HepG2 (cell line): ENCODE measurements at regions not wholly inside any gene's neighbourhood (a gene's known extent, or its start where the extent isn't known, plus 50 kb on each side); places are given as distances from the start of the nearest gene placed in this dataset.

Source experiments
- ATAC-seq: fragments of 200-7000 bp; cut with Tn5 transposase; 3 replicates; pipeline ENCODE4 v1.9.1; 2020; ENCODE audit warnings: mild to moderate bottlenecking, moderate library complexity
- BruUV-seq: library from RNA; stranded (reverse); fragments of 400-500 nt; replicated peaks from 2 replicates; lab custom pipeline; 2021; lab: Mats Ljungman, UMichigan
- CTCF ChIA-PET: fragments of 300-600 bp; formaldehyde crosslinking; extraction: SDS; loops from one replicate; lab custom pipeline; 2021; ENCODE audit warnings: low total read pairs, inconsistent platforms, low intra/inter-chr PET ratio; lab: Yijun Ruan, JAX
- POLR2A ChIA-PET: fragments of 350-600 bp; sonication (Branson Sonifier 250); formaldehyde crosslinking; loops from one replicate; lab custom pipeline; 2020; ENCODE audit warnings: antibody characterized with exemption, inconsistent platforms; lab: Yijun Ruan, JAX
- DNase-seq: peaks from one replicate; pipeline ENCODE4 v3.0.0-alpha.2; 2015; ENCODE audit warnings: low spot score
- FAIRE-seq: peaks from 3 replicates; lab custom pipeline; 2011; peaks lifted over from hg19 to GRCh38; lab: Jason Lieb, UNC
- H2AFZ ChIP-seq: one replicate; pipeline ENCODE4 v1.6.1; 2011; ENCODE audit warnings: low read length, inconsistent platforms
- H3K27ac ChIP-seq: fragments of 300-600 bp; 3 replicates; pipeline ENCODE4 v1.8.0; 2011; ENCODE audit warnings: mixed run types, mild to moderate bottlenecking, mixed read lengths, low read length, inconsistent platforms; ENCODE audit not compliant: insufficient read depth; ENCODE audit errors: extremely low read length
- H3K27me3 ChIP-seq, 2 experiments: fragments of 200-600 bp in 1 of 2; 2 replicates in 1 of 2; 3 replicates in 1 of 2; pipeline versions ENCODE4 v1.6.0 to v1.8.0; 2011; ENCODE audit warnings: low read length in 2 of 2, mild to moderate bottlenecking in 2 of 2, moderate library complexity in 2 of 2, inconsistent platforms in 1 of 2; ENCODE audit not compliant: insufficient read depth in 2 of 2, control insufficient read depth in 1 of 2
- H3K36me3 ChIP-seq, 2 experiments: fragments of 200-600 bp in 1 of 2; replicated peaks in 1 of 2; 2 replicates in 1 of 2; 3 replicates in 1 of 2; pipeline versions ENCODE4 v1.5.1 to v1.8.0; 2011; ENCODE audit warnings: low read length in 2 of 2, inconsistent platforms in 1 of 2; ENCODE audit not compliant: insufficient read depth in 2 of 2, control insufficient read depth in 1 of 2
- H3K4me1 ChIP-seq: 2 replicates; pipeline ENCODE4 v1.5.1; 2012; ENCODE audit warnings: low read length, inconsistent platforms; ENCODE audit not compliant: insufficient read depth
- H3K4me2 ChIP-seq: 2 replicates; pipeline ENCODE4 v1.6.0; 2011; ENCODE audit warnings: low read depth, low read length, inconsistent platforms
- H3K4me3 ChIP-seq, 3 experiments: fragments of 200-600 bp in 1 of 3; sonication (generic), shearing (Covaris generic) in 1 of 3; replicated peaks in 1 of 3; 2 replicates each; pipeline ENCODE4 v1.5.1; 2011 to 2016; ENCODE audit warnings: low read length in 3 of 3, inconsistent platforms in 2 of 3, low read depth in 2 of 3, mild to moderate bottlenecking in 2 of 3, control low read depth in 1 of 3, mixed read lengths in 1 of 3; ENCODE audit not compliant: insufficient read depth in 1 of 3
- H3K79me2 ChIP-seq: one replicate; pipeline ENCODE4 v1.6.1; 2011; ENCODE audit warnings: low read length, inconsistent platforms; ENCODE audit not compliant: insufficient read depth
- H3K9ac ChIP-seq: 2 replicates; pipeline ENCODE4 v1.6.0; 2011; ENCODE audit warnings: mild to moderate bottlenecking, low read depth, low read length, inconsistent platforms; ENCODE audit not compliant: insufficient read depth
- H3K9me3 ChIP-seq: 2 replicates; pipeline ENCODE4 v1.5.1; 2012; ENCODE audit warnings: mild to moderate bottlenecking, low read length
- H4K20me1 ChIP-seq: 2 replicates; pipeline ENCODE4 v1.6.0; 2011; ENCODE audit warnings: inconsistent platforms, mild to moderate bottlenecking, low read length, moderate library complexity; ENCODE audit not compliant: insufficient read depth
- PCBP2 ChIP-seq: fragments of 200-400 bp; formaldehyde crosslinking; optimal IDR thresholded peaks from 2 replicates; pipeline ENCODE3; 2018; ENCODE audit warnings: low read length, low read depth; ENCODE audit not compliant: poor library complexity, severe bottlenecking
- SMARCC2 ChIP-seq: fragments of 450-650 bp; IDR thresholded peaks from 2 replicates; pipeline ENCODE4 v1.6.1; 2017; ENCODE audit warnings: antibody characterized with exemption, mild to moderate bottlenecking
- SMYD3 ChIP-seq: sonication (generic); formaldehyde crosslinking; IDR thresholded peaks from 2 replicates; pipeline ENCODE4 v1.8.1; 2023; ENCODE audit warnings: mild to moderate bottlenecking, missing genetic modification reagents
- ZNF788 ChIP-seq: sonication (generic); formaldehyde crosslinking; IDR thresholded peaks from 2 replicates; pipeline ENCODE4 v1.5.0; 2020; ENCODE audit warnings: mild to moderate bottlenecking, missing genetic modification reagents, borderline replicate concordance
- WGBS: methylation state at CpG from one replicate; pipeline ENCODE4 v1.1.6; 2017; ENCODE audit warnings: low lambda C conversion rate; 5-methylcytosine and 5-hydroxymethylcytosine counted together
- in situ Hi-C: cut with HindIII; loops from 2 replicates; pipeline ENCODE4 v1.10.0; 2017; ENCODE audit warnings: low pct_unique_long_range_greater_than_20kb; ENCODE audit not compliant: extremely low pct_ligation_motif_present
- intact Hi-C: fragments of 100-400 bp; cut with micrococcal nuclease; formaldehyde crosslinking; loops from one replicate; pipeline ENCODE4 v1.10.0; 2022; ENCODE audit not compliant: unreplicated experiment
- small RNA-seq, 3 experiments: library from RNA; depleted of rRNA; stranded (forward); fragments of <200 nt; gene quantifications; one replicate each; pipeline ENCODE3, GENCODE V24; 2012; ENCODE audit warnings: low read depth in 2 of 3, low replicate concordance in 1 of 3; ENCODE audit not compliant: insufficient read length in 3 of 3, insufficient read depth in 2 of 3

GRCh38 chr10:105328503-105329133 is 687.5 kb downstream of the SORCS3 start:
- H3K4me1 ChIP-seq, result no peaks in the 10 kb centered on the region
- POLR2A ChIA-PET, result no interaction called here
- no peaks in the 10 kb centered on the region for H4K20me1 ChIP-seq
- no peak for ATAC-seq
- no peak overlapping the region for H3K4me2 ChIP-seq
- CTCF ChIA-PET, result no interaction called here
- H3K4me3 ChIP-seq, result no peak overlapping the region
- BruUV-seq, result no TSS peak
- no peaks in the 10 kb centered on the region for H3K36me3 ChIP-seq
- no peak overlapping the region for H3K9ac ChIP-seq
- 0% methylated on average over 1 of the region's 1 CpG for WGBS
- no peak overlapping the region for H3K27ac ChIP-seq
- TF ChIP-seq PCBP2 (no peak), ZNF788 (CRISPR knock-in tag) (no peak), SMYD3 (CRISPR knock-in tag) (no peak), SMARCC2 (no peak)
- no peaks in the 10 kb centered on the region for H3K27me3 ChIP-seq
- no peaks in the 10 kb centered on the region for H3K79me2 ChIP-seq
- DNase-seq, result no peak
- in situ Hi-C loops (no loop called here), intact Hi-C loops (no loop called here)
- H3K9me3 ChIP-seq, result peaks cover 75% of the 10 kb centered on the region
- no peak overlapping the region for H2AFZ ChIP-seq
- FAIRE-seq, result no peak

Small RNAs in the stretch of these regions (small RNA-seq; reads per million reads assigned to genes)
- 0 to 2.9 (median 0.65) reads per million in 3 experiments for gene RNU6-463P
